Activated B cell treated with CpG ODN at 0.5 μM for 24 hours (primary cell): ENCODE measurements at regions not wholly inside any gene's neighbourhood (a gene's known extent, or its start where the extent isn't known, plus 50 kb on each side); places are given as distances from the start of the nearest gene placed in this dataset.

Experiments
- ATAC-seq: fragments of 200-7000 bp; cut with Tn5 transposase; one replicate; pipeline ENCODE4 v1.10.0; 2021; ENCODE audit warnings: low read depth, mild to moderate bottlenecking, moderate library complexity
- CTCF ChIA-PET: fragments of 350-600 bp; sonication (Branson Sonifier 250); formaldehyde crosslinking; loops from one replicate; lab custom pipeline; 2021; ENCODE audit warnings: antibody characterized with exemption; lab: Charles Lee
- POLR2A ChIA-PET: fragments of 350-600 bp; sonication (Branson Sonifier 250); formaldehyde crosslinking; loops from one replicate; lab custom pipeline; 2021; ENCODE audit warnings: antibody characterized with exemption; lab: Charles Lee
- DNase-seq: peaks from one replicate; pipeline ENCODE4 v3.0.0; 2022
- H3K27ac Mint-ChIP-seq: one replicate; pipeline ENCODE4 v1.8.0; 2020; ENCODE audit warnings: mixed read lengths
- H3K27me3 Mint-ChIP-seq: one replicate; pipeline ENCODE4 v1.8.0; 2021; ENCODE audit warnings: mixed read lengths
- H3K36me3 Mint-ChIP-seq: one replicate; pipeline ENCODE4 v1.8.0; 2021; ENCODE audit warnings: low read depth, mixed read lengths
- H3K4me1 Mint-ChIP-seq: one replicate; pipeline ENCODE4 v1.8.0; 2021; ENCODE audit warnings: mixed read lengths
- H3K4me3 Mint-ChIP-seq: one replicate; pipeline ENCODE4 v1.8.0; 2020; ENCODE audit warnings: mild to moderate bottlenecking, mixed read lengths
- H3K9me3 Mint-ChIP-seq: one replicate; pipeline ENCODE4 v1.8.0; 2020; ENCODE audit warnings: mixed read lengths
- intact Hi-C: fragments of 100-400 bp; cut with micrococcal nuclease; formaldehyde crosslinking; loops from one replicate; pipeline ENCODE4 v1.15.1; 2024
- TF ChIP-seq, protein P1 (sequence below): fragments of 200-600 bp; IDR thresholded peaks from one replicate; pipeline ENCODE4 v1.8.0; 2022; ENCODE audit warnings: antibody characterized with exemption, mild to moderate bottlenecking

DNA sequence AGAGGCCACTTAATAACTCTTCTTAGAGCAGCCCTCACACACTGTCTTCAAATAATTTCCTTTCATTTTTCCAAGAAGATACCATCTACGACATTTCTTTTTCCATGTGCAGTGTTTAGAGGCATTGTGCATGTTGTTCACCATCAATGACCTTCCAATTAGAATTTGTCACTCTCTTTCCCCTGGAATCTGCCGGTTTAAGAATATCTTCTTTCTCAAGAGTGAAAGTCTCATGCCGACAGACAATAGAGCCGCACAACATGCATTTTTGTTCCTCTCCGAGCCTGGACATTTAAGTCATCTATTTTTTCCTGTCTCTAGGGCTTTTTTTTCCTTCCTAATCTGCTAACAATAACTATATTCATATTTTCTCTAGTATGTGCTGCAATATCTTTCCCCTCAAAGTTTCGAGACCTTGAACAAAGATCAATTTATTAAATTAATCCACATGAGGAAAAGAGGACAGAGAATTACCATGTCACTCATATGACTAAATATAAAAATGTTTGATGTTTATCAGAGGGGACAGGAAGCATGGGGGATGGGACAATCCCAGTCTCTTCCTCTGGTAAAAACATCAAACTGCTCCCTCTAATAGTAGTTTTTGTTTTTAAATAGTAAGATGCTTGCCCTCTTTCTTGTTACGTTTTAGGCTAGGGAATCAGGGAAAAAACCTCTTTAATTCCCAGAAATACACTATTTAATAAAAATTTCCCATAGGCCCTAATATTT, 893.4 kb downstream of the C6orf118 start:
- Mint-ChIP-seq H3K4me3 (no peak overlapping the region), H3K27ac (no peak overlapping the region), H3K36me3 (no peaks in the 10 kb centered on the region), H3K27me3 (no peaks in the 10 kb centered on the region), H3K4me1 (no peaks in the 10 kb centered on the region), H3K9me3 (peaks cover 3% of the 10 kb centered on the region)
- CTCF ChIA-PET: no interaction called here
- intact Hi-C loops: no loop called here
- ATAC-seq: no peak
- POLR2A ChIA-PET: no interaction called here
- no peak for DNase-seq
- TF ChIP-seq, protein P1, sequence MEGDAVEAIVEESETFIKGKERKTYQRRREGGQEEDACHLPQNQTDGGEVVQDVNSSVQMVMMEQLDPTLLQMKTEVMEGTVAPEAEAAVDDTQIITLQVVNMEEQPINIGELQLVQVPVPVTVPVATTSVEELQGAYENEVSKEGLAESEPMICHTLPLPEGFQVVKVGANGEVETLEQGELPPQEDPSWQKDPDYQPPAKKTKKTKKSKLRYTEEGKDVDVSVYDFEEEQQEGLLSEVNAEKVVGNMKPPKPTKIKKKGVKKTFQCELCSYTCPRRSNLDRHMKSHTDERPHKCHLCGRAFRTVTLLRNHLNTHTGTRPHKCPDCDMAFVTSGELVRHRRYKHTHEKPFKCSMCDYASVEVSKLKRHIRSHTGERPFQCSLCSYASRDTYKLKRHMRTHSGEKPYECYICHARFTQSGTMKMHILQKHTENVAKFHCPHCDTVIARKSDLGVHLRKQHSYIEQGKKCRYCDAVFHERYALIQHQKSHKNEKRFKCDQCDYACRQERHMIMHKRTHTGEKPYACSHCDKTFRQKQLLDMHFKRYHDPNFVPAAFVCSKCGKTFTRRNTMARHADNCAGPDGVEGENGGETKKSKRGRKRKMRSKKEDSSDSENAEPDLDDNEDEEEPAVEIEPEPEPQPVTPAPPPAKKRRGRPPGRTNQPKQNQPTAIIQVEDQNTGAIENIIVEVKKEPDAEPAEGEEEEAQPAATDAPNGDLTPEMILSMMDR: no peak

DNA sequence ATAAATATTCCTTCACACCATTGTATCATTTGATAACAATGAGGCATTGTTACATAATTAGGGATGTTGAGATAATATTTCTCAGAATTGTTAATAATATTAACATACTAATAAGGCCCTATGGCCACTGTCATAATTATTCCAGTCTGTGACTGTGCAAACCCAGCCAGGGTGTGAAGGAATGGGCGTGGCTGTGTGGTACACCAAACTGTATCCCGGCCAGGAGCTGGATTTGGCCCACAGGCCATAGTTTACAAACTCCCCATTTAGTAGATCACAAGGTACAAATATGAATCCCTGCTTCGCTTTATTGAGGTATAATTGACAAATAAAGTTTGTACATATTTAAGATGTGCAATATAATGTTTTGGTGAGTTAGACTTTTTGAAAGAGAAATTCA, 894.7 kb downstream of the C6orf118 start:
- DNase-seq: no peak
- TF ChIP-seq, protein P1: no peak
- ChIA-PET CTCF (no interaction called here), POLR2A (no interaction called here)
- Mint-ChIP-seq H3K27ac (no peak overlapping the region), H3K27me3 (no peaks in the 10 kb centered on the region), H3K4me3 (no peak overlapping the region), H3K9me3 (peaks cover 3% of the 10 kb centered on the region), H3K4me1 (no peaks in the 10 kb centered on the region), H3K36me3 (no peaks in the 10 kb centered on the region)
- intact Hi-C loops: no loop called here
- no peak for ATAC-seq

DNA sequence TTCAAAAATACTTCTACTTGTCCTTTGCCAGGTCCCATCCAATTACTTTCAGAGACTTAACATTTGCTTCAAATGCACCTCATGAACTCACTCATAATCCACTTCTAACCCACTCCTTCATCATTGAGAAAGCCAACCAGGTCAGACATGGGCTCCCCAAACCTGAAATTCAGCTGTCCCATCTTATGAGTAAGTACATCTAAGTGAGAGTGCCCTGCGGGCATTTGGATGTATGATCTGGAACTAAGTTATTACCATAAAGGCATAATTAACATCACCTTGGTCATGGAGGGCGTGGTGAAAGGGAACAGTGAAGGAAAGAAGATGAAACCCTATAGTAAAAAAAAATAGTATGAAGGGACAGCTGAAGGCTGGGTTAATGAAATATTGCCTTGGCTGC, 896.8 kb downstream of the C6orf118 start:
- CTCF ChIA-PET: no interaction called here

DNA sequence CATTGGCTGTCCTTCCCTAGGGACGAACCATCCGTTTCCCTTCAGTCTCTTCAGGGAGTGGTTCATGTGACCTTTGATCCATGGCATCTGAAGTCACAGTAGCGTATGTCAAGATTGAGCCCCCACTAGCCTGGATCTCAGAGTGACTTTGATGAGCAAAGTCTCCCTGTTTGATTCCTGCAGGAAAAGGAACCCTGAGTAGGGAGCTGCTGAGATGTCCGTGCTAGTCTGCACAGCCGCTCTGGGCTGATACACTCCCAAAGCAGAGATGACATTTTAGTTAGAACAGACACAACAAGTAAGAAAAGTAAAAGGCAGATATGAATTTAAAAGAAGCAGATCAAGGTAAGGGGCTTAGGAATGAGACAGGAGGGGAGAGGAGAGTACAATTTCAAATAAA, 899.4 kb downstream of the C6orf118 start:
- ATAC-seq: no peak
- POLR2A ChIA-PET: no interaction called here
- H3K4me1 Mint-ChIP-seq: no peaks in the 10 kb centered on the region
- H3K27me3 Mint-ChIP-seq: no peaks in the 10 kb centered on the region
- no peak overlapping the region for H3K4me3 Mint-ChIP-seq
- CTCF ChIA-PET: no interaction called here
- no peaks in the 10 kb centered on the region for H3K36me3 Mint-ChIP-seq
- no peak for DNase-seq
- intact Hi-C loops: no loop called here
- H3K9me3 Mint-ChIP-seq: peaks cover 3% of the 10 kb centered on the region
- no peak overlapping the region for H3K27ac Mint-ChIP-seq
- TF ChIP-seq, protein P1: no peak

More for the DNA sequence above, 896.8 kb downstream of the C6orf118 start:
- no peak for DNase-seq
- H3K4me3 Mint-ChIP-seq: no peak overlapping the region
- ATAC-seq: no peak
- POLR2A ChIA-PET: no interaction called here
- no peaks in the 10 kb centered on the region for H3K4me1 Mint-ChIP-seq
- no peaks in the 10 kb centered on the region for H3K36me3 Mint-ChIP-seq
- TF ChIP-seq, protein P1: no peak
- intact Hi-C loops: no loop called here
- H3K27ac Mint-ChIP-seq: no peak overlapping the region
- peaks cover 3% of the 10 kb centered on the region for H3K9me3 Mint-ChIP-seq
- no peaks in the 10 kb centered on the region for H3K27me3 Mint-ChIP-seq

DNA sequence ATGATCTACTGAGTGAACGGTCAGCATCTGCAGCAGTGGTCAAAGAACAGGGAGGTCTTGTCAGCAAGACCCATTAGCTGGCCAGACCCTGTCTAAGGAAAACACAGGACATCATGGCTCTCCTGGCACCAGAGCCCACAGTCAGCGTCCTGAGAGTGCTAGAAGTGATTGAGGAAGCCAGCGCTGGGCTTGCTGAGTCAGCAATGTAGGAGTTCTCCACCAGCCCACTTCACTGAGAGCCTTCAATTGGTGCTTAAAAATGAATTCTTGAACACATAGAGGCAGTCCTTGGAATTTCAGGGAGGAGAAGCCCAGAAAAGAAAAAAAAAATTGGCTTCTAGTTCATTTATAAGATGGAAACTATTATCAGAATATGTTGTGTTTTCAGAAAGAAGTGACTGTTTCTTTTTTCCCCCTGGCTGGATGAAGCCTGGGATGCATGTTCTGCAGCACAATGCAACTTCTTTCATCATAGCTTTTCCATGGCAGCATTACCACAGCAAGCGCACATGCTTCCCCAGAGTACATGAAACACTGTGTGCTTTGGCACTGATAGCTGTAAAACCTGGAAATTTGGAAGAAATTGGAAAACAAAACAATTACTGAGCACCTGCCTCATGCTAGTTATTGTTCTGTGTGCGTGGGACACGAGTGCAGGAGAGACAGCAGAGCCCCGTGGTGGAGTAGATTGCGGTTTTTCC, 899.9 kb downstream of the C6orf118 start:
- ChIA-PET POLR2A (no interaction called here), CTCF (no interaction called here)
- Mint-ChIP-seq H3K4me3 (no peak overlapping the region), H3K27me3 (no peaks in the 10 kb centered on the region), H3K27ac (no peak overlapping the region), H3K4me1 (no peaks in the 10 kb centered on the region), H3K9me3 (peaks cover 3% of the 10 kb centered on the region), H3K36me3 (no peaks in the 10 kb centered on the region)
- intact Hi-C loops: no loop called here
- DNase-seq: no peak
- TF ChIP-seq, protein P1: no peak
- ATAC-seq: no peak
